Medulla oblongata (tissue), 1 donor: ENCODE measurements at regions not wholly inside any gene's neighbourhood (a gene's known extent, or its start where the extent isn't known, plus 50 kb on each side); places are given as distances from the start of the nearest gene placed in this dataset.
"Not testable (repeated sequence)": the region's sequence is repeated elsewhere in the genome, so short reads cannot be mapped to it uniquely, and the experiment has no call there.

Experiments
- DNase-seq: peaks from one replicate; pipeline ENCODE4 v3.0.0-alpha.2; 2015; ENCODE audit errors: extremely low spot score

DNA sequence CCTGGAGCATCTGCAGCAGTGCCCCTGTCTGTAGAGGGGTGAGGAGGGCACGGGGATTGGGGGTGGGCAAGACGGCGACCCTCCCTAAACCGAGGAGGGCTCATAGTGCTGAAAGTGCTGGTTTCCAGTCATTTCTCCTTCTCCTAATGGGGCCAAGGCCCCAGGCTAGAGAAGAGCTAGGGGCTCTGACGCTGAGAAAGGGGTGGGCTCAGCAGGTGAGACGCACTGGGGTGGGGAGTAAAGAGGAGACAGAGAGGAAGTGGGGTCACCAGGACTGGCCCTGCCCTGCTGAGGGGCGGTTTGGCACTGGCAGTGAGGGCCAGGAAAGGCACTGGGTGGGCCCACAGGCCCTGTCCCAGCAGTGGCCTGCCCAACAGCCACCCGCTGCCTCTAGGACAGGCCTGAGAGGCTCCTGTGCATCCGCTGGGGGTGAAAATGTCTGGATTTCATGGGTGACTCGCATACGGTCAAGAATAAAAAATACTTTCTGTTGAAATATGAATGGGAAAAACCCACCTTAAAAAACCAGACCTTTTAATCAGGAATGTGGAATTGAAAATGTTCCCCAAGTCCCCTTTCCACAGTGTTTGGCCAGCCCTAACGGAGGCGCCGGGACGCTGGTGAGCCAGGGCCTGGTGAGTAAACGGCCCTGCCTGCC, 122.4 kb upstream of the SMURF2 start:
- no peak for DNase-seq

DNA sequence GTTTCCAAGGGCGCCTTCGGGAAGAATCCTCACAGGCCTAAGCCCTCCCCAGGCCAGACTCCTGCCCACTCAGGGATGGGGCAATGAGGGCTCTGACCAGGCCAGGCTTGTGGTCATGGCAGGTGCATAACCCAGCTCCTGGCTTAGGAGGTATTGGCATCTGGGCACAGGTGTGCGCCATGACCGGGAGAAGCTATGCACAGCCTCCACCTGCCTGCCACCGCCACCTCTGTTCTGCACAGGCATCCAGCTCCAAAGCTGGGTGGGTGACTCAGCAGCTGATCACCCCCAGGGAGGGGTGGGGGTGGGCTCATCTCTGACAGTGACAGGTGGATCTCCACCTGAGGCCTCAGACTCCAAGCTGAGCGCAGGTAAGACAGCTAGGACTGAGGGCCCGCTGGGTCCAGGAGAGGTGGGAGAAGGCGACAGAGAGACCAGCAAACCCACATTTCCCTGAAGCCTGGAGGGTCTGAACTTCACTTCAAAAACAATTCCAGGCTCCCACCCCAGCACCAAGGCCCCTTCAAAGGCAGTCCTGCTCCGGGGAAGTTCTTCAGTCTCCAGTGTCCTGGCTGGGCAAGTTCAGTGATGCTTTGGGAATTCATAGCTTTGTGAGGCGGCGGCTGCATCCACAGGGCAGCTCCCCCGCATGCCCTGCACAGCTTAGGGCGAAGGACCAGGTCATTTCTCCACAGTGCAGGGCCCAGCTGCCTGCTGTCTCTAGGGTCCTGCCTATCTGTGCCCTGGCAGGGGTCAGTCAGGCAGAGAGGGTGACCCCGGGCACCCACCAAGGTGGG, 121.6 kb upstream of the SMURF2 start:
- DNase-seq: no peak

DNA sequence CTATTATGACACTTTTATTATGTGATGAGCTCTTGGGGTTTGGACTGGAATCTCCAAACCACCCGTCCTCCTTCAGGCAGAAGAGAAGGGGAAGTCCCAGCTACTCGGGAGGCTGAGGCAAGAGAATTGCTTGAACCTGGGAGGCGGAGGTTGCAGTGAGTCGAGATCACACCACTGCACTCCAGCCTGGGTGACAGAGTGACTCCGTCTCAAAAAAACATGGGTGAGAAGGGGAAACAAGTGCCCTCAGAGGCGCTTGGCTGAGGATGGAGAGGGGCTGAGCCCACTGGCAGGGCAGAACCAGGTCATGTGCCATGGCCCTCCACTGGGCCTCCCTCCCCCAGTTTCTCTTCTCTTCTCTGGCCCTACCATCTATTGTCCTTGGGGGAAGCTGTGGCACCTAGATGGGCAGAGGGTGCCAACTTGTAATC, 120.9 kb upstream of the SMURF2 start:
- DNase-seq: no peak

DNA sequence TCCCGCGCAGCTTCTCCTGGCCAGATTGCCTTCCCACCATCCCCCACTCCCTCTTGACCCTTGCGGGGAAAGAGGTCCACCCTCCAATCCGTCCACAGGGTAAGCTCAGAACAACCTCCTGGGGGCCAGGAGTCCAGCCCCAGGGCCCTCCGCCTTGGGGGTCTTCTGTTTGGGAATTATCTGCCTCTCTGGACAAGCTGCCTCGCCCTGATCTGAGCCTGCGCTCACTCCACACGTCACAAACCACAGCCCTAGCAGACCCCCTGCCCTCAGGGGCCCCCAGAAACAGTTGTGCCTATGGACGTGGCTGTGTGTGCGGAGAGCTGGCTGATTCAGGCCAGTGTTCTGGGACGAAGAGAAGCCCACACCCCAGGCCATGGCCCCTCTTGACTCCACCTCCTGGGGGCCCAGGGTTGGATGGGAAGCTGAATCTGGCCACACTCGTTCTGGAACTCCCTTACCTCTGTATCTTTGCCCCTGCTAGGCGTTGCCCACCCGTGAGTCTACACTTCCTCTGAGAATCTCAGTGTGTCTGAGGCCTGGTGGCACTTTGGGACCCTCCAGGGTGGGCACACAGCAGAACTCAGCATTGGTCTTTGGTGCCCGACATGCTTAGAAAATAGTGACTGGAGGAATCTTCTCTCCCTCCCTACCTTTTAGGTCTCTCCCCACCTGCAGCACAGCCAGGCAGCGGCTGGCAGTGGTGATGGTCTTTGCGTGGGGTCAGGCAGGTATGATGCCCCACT, 119.9 kb upstream of the SMURF2 start:
- no peak for DNase-seq

DNA sequence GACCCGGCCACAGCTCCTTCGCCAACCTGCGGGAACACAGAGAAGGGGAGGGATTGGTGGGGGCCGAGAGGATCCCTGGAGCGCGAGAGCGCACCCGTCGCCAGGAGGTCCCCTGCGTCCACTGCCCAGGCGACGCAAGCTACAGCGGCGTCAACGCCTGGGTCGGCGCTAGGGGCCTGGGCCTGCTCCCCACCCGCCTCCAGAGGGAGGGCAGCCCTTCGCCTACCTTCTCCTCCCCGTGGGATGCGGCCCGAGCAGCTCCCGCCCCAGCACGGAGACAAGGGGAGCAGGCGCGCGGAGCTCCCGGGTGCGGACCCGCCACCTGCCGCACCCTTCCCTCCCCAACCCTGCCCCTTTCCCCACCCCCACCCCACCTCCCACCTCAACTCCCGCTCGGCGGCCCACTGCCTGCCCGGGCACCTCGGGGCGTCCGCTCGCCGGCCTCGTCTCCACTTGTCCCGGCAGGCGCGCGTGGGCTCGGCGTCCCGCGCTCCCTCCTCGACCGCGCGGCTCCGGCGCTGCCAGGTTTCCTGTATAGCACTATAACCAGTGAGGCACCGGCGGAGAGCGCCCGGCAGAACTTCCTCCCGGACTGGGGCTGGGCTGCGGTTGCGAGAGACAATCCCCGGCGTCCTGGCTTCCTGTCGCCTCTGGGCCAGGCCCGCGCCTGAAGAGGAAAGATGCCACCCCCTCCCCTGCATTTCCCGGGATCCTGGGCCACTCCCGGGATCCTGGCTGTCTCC, 119.1 kb upstream of the SMURF2 start:
- no peak for DNase-seq

DNA sequence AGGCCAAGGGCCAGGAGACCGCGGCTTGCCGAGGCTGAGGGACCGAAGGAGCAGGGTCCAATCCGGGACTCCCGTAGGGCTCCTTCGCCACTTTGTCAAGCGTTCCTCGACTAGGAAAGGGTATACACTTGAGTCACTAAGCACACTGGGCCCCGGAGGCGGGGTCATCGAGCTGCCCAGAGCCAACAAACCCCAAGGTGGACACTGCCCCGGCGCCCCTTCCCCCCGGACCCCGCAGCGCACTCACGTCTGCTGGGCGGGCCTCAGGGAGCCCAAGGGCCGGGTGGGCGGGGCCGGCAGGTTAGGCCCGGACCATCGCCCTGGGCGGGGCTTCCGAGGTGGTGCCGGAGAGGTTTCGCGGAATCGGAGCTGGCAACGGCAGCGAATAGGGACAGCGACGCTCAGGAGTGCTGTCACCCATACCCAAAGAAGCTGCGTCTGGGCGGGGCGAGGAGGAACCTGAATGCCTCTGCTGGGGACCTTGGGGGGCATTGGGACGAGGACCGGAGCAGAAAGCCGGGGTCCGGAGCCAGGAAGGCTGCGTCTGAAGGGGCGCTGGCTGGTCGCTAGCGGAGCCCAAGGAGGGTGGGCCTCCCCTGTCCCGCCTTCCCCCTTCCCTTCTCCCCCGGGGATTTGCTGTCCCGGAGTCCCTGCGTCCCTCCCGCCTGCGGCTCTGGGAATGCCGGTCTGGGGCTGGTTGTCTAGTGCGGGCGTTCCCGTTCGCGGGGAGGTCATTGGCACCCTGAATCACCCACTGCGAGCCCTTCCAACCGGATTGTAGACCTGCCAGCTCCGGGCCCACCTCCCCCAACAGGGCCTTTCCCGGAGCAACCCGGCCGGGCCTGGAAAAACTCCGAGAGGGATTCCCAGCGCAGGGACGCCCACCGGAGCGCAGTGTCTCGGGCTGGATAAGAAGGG, 118.2 kb upstream of the SMURF2 start:
- no peak for DNase-seq

DNA sequence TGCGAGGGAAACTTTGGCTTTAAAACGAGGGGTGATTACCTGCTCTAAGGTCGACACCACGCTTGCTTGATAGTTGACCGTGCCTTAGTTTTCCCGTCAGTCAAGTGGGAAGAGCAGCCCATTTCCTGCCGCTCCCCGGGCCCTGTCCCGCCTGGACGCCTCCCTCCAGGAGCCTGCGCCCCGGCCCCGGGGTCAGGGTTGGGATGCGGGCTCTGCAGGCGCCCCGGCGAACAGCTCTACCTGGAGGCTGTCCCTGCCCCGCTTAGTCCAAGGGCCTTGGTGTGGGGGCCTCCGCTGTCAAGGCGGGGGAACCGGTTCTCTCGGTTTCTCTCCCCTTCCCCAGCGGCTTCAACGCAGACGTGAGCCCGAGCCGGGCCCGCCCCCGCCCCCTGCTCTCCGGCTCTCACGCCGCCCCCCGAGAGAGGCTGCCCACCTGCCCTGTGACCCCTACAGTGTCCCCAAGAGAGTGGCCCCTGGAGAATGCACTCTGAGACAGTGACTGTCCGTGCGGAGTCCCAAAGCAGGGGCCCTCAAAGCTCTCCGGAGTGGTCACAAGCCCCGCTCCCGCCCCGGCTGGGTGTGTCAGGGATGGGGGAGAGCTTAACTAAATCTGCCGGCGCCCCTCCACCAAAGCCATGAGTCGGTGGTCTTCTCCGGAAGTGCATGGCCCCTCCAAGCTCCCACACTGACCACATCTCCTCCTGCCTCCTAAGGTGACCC, 117.4 kb upstream of the SMURF2 start:
- no peak for DNase-seq

DNA sequence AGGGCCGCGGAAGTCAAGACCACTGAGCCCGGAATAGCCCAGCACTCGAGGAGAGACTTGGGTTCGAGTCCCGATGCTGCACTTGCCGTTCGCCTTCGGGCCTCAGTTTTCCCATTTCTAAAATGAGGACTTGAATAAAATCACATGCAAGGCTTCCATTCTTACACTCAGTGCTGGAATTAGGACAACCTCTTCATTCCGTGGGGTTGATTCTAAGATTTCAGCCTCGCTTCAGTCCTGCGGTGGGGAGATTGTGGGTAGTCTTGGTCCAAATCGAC, 116.9 kb upstream of the SMURF2 start:
- DNase-seq: not testable (repeated sequence)

DNA sequence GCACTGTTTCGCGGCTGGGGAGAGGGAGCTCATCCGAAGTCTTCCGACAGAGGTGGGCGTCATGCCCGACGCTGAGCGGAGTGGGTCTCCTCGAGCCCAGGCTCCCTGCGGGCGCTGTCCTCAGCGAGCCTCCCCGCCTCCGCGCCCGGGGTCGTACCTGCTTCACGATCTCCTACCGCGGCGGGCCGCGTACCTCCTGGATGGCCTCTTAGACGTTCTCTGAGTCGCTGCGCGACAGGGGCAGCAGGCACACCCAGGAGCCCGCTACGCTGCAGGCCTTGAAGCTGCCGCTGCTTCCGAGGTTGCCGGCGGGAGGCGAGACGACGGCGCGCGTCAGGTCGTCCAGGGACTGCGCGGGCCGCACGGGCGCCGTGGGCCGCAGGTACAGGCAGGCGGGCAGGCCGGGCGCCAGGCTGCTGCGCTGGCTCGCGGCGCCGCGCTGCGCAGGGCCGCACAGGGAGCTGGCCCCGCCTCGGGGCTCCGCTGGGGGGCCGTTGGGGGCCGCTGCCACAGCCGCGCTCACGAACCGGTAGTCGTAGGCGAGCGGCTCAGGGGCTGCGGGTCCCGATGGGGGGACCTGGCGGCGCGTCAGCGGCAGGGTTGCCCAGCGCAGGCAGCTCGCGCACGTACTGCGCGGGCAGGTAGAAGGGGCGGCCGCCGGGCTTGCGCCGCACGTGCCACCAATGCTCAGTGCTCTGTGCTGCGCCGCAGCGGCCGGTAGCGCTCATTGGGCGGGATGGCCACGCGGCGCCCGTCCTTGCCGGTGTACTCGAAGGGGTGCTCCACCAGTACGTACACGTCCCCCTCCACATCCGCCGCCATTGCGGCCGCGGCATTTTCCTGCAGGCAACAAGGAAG, 116.4 kb upstream of the SMURF2 start:
- no peak for DNase-seq

DNA sequence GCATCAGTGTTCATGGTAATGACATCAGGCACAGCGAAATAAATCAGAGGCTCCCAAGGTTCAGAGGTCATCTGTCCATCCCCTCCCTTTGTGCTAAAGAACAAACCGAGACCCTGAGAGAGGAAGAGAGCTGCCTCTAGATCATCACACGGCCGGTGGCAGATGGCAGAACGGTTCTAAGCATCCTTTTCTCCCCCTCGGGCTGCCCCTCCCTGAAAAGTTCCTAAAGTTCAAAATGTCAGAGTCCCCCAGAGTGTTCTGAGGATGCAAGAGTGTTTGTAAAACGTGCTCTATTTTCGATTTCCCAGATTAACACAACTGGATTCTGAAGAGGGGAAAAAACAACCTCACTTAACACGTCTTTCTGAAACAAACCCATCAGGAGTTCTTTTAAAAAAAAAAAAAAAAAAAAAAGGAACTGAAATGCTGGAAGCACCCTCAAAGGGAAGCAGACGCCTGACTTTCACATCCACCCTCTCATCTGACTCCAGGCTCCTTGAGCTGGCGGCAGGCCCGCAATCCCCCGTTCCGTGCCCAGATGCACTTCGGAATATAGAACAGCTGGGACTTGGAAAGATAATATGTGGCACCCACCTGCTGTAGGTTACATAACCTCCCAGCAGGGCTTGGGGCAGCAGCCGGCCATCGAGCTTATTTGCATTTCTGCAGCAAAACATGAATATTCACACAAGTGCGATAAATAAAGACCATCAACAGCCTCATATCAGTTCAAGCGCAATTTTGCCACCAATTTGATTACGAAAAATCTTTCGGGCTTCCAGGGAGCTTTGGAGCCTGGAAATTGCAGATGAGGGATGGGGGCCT, 115.5 kb upstream of the SMURF2 start:
- peak; percentile 63 for DNase-seq

DNA sequence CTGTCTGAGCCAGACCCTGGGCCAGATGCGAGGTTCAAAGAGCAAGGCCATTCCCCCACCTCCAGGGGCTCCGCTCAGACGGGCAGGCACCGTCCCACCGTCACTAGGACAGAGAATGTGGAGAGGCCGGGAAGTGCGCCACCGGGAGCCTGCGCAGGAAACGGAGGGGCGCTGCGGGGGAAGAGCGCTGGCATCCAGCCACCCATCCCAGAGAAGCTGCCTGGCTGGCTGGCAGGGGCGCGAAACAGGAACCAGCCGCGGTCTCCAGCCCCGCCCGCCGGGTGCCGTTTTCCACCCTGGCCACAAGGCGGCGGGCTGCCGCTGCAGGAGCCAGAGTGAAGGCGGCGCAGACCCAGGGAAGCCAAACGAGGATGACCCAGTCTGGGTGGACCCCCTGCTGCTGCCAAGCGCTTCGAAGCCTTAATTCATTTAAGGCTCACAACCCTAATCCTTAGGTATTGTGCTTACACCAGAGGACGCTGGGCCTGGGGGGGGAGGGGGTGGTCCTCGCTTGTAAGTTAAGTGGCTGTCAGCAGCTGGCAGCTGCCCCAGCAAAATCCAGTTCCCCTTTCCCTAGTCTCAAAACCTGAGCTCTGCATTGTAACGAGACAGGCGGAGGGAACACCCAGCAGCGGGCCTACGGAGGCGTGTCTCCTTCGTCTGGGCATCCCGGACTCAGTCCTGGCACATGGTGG, 114.8 kb upstream of the SMURF2 start:
- peak; percentile 85 for DNase-seq

DNA sequence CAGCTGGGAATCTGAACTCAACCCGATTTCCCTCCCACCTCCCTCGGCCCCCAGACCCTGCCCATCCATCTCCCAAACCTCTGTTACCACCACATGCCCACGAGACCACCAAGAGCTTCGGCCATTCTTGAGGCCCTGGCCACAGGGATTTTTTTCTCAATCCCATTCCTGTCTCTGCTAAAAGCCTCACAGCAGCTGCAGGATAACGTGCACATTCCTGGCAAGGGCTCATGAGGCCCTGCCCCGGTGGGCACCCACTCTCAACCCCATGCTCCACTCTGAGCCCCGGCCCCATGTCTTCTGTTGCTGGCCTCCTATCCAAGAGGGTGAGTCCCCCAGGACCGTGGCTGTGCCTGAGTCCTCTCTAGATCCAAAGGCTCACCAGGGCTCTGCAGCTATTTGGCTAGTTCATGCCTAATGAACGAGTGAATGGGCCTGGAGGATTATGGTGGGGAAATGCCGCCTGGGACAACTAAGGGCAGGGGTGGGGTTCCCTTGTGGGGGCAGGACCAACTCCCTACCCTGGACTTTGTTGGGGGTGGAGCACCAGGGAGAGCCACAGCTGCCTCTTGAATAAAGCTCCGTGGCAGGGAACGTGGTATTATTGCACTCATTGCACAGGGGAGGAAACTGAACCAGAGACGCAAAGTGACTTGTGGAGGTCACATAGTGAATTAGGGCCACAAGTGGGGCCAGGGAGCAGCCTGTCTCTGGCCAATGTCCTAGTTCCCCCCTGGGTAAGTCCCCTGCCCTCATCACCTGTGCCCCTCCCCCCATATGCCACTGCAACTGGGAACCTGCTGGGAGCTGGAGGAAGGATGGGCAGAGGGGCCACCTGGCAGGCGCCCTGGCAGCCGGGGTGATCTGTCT, 113.8 kb upstream of the SMURF2 start:
- no peak for DNase-seq

DNA sequence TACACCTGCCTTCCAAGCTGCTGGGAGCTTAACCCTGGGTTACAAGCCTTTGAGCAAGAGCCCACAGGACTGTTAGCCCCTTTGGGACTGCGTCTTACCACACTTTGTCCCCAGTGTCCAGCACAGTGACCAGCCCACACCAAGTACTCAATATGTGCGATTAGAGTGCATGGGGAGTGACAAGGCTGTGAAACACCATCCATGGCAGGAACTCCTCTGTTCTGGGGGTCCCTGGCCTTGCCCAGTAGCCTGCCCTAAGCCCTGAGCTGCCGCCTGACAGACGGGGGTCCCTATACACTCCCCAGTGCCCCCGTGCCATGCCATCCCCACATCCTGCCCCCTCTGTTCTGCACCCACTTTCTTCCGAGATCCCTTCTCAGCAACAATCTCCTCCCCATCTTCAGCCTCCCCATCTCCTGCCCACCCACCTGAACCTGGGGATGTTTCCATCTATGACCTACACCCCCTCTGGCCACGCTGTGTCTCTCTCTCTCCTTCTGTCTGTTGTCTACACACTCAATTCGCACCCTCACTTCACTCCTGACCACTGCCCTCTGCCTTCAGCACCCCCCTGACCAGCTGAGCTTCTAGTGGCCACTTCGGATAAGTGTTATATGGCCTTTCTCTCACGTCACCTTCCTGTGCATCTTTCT, 112.9 kb upstream of the SMURF2 start:
- no peak for DNase-seq

DNA sequence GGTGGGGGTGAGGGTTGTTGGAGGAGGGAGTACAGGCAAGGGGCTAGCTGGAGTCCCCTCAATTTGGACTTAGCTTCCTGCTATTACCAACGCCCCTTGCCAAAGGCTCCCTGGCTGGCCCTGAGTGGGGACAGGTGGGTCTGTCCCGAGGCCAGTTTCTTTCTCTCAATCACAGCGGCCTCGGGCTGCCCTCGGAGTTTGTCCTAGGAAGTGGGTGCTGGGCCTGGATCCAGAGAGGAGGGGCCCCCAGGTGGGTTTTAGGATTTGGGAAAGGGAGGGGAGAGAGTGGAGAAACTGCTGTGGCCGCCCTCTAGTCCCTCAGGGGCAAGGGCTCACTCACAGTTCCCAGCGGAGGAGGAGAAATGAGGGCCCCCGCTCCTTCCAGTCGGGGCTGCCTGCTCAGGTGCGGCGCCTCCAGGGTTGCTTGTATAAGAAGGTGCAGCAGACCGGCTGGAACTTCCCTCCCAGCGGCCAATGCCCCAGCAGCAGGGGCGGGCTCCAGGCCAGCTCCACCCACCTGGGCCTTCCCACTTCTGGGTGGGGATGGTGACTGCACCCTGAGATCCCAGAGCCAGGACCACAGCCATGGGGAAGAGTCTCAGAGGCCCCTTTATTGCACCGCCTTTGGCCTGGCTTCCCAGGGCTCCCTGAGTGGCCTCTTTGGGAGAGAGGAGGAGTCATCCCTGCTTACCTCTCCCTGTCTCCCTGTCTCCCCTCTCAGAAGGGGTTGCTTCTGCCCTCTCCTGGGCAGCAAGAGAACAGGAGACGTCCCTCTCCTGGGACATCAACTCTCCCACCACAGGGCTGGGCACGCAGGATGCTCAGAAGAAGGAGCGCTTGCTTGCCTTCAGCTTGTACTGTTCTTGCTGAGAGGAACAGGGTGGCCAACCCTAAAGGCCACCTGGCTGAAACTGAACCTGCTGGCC, 112.0 kb upstream of the SMURF2 start:
- DNase-seq: no peak

DNA sequence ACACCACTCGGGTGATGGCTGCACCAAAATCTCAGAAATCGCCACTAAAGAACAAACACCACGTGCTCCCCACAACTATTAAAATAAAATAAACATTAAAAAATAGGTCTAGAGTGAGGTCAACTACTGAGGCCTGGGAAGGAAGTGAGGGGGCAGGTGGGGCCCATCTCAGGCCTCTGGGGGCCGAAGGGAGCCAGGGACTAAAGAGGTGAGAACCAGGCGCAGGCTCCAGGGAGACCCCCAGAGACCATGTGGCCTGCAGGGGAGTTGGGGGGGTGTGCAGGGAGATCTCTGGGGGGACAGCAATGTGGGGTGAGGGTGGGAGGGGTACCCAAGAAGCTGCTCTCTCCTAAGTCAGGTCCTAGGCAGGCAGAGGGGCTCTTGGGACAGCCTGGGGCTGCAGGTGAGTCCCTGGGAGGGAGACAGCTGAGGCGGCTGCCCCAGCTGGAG, 111.3 kb upstream of the SMURF2 start:
- no peak for DNase-seq
